Thoracic aorta (tissue), 2 donors: ENCODE measurements at regions not wholly inside any gene's neighbourhood (a gene's known extent, or its start where the extent isn't known, plus 50 kb on each side); places are given as distances from the start of the nearest gene placed in this dataset.

Experiments
- ATAC-seq: fragments of 150-250 bp; one replicate; pipeline ENCODE4 v1.8.0; 2017; ENCODE audit warnings: low read depth; ENCODE audit not compliant: insufficient number of reproducible peaks, low FRiP score
- DNase-seq: peaks from one replicate; pipeline ENCODE4 v3.0.0-alpha.2; 2020; ENCODE audit warnings: low spot score
- H3K27ac ChIP-seq, 2 donors: fragments of 200-600 bp; sonication (generic); 1 replicate in 1 of 2; 2 replicates in 1 of 2; pipeline ENCODE4 v1.5.1; 2016; ENCODE audit warnings: mild to moderate bottlenecking in 2 of 2, moderate library complexity in 2 of 2
- H3K27me3 ChIP-seq: fragments of 200-600 bp; sonication (generic); replicated peaks from 2 replicates; pipeline ENCODE4 v1.6.0; 2016; ENCODE audit warnings: mild to moderate bottlenecking; ENCODE audit not compliant: insufficient read depth
- H3K36me3 ChIP-seq: fragments of 200-600 bp; sonication (generic); one replicate; pipeline ENCODE4 v1.5.1; 2016
- H3K4me1 ChIP-seq, 2 donors: fragments of 200-600 bp; sonication (generic); 1 replicate in 1 of 2; 2 replicates in 1 of 2; pipeline versions ENCODE4 v1.5.1 to v1.6.0; 2016; ENCODE audit warnings: low read depth in 2 of 2, mild to moderate bottlenecking in 1 of 2; ENCODE audit not compliant: control insufficient read depth in 1 of 2
- H3K4me3 ChIP-seq: fragments of 200-600 bp; sonication (generic); 2 replicates; pipeline ENCODE4 v1.5.1; 2016; ENCODE audit warnings: mild to moderate bottlenecking
- H3K9me3 ChIP-seq: fragments of 200-600 bp; sonication (generic); 2 replicates; pipeline ENCODE4 v1.5.1; 2016
- TF ChIP-seq, protein P1 (sequence below): fragments of 200-600 bp; sonication (generic); IDR thresholded peaks from one replicate; pipeline ENCODE4 v1.5.1; 2019; ENCODE audit warnings: antibody characterized with exemption

DNA sequence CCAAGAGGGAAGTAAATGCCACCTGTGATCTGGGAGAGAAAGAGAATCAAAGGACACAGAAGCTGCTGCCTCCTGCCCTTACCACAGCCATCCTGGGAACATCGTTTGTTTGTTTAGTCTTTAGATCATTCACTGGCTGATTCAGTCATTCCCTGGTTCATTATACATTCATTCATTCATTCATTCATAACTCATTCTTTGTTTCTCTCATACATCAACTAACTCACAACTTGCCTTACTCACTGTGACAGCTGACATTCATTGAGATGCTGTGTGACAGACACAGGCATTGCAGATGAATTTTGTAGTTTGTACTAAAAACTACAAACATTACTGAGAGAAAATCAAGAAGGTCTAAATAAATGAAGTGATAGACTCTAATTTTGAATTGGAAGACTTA is 291.0 kb upstream of the TNRC6C start:
- no peaks in the 10 kb centered on the region for H3K36me3 ChIP-seq
- H3K27me3 ChIP-seq, result no peaks in the 10 kb centered on the region
- no peaks in the 10 kb centered on the region for H3K4me1 ChIP-seq
- TF ChIP-seq, protein P1, sequence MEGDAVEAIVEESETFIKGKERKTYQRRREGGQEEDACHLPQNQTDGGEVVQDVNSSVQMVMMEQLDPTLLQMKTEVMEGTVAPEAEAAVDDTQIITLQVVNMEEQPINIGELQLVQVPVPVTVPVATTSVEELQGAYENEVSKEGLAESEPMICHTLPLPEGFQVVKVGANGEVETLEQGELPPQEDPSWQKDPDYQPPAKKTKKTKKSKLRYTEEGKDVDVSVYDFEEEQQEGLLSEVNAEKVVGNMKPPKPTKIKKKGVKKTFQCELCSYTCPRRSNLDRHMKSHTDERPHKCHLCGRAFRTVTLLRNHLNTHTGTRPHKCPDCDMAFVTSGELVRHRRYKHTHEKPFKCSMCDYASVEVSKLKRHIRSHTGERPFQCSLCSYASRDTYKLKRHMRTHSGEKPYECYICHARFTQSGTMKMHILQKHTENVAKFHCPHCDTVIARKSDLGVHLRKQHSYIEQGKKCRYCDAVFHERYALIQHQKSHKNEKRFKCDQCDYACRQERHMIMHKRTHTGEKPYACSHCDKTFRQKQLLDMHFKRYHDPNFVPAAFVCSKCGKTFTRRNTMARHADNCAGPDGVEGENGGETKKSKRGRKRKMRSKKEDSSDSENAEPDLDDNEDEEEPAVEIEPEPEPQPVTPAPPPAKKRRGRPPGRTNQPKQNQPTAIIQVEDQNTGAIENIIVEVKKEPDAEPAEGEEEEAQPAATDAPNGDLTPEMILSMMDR, result no peak
- ATAC-seq (no peak), DNase-seq (no peak)
- H3K9me3 ChIP-seq, result peaks cover 10% of the 10 kb centered on the region
- H3K27ac ChIP-seq, result no peak overlapping the region
- no peak overlapping the region for H3K4me3 ChIP-seq

DNA sequence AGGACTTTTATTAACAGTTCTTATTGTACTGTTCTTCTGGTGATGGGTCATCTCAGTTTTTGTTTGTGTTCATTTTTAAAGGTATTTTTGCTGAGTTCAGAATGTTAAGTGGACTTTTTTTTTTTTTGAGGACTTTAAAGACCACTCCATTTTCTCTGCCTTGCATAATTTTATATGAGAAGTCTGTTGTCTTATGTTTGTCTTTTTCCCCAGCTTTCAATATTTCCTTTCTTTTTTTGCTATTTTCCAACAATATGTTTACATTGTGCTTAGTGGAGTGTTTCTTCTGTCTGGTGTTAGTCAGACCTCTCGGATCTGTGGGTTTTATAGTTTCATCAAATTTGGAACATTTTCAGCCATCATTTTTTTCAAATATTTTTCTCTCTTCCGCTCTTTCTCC is 290.0 kb upstream of the TNRC6C start:
- Histone ChIP-seq H3K27ac (no peak overlapping the region), H3K27me3 (no peaks in the 10 kb centered on the region), H3K4me3 (no peak overlapping the region), H3K4me1 (no peaks in the 10 kb centered on the region), H3K36me3 (no peaks in the 10 kb centered on the region), H3K9me3 (peaks cover 10% of the 10 kb centered on the region)
- DNase-seq (no peak), ATAC-seq (no peak)
- TF ChIP-seq, protein P1, result no peak

DNA sequence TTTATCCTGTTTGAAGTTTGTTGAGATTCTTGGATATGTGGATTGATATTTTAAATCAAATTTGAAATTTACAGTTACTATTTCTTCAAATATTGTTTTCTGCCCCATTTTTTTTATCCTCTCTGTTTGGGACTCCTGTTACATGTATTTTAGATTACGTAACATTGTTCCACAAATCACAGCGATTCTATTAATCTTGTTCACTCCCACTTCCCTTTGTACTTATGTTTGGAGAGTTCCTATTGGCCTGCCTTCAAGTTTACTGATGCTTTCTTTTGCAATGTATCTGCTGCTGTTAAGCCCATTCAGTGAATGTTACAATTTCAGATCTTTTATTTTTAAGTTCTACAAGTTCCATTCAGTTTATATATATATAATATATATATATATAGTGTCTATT is 288.3 kb upstream of the TNRC6C start:
- Histone ChIP-seq H3K27ac (no peak overlapping the region), H3K27me3 (no peaks in the 10 kb centered on the region), H3K9me3 (peaks cover 10% of the 10 kb centered on the region), H3K4me1 (no peaks in the 10 kb centered on the region), H3K36me3 (no peaks in the 10 kb centered on the region), H3K4me3 (no peak overlapping the region)
- TF ChIP-seq, protein P1, result no peak
- ATAC-seq (no peak), DNase-seq (no peak)

DNA sequence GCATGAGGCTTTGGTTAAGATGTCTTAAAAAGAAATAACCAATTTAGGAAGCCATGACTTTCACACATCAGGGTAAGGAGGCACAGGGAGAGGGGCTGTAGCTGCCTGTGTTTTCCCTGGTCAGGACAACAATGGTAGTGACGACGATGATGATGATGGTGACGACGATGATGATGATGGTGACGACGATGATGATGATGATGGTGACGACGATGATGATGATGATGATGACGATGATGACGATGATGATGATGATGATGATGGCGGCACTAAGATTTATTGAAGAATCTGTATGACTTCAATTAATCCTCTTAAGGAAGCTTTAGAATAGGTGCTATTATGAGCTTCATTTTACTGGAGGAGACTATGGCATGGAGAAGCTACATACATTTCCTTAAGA is 284.1 kb upstream of the TNRC6C start:
- no peak for DNase-seq
- no peaks in the 10 kb centered on the region for H3K27me3 ChIP-seq
- H3K27ac ChIP-seq, result no peak overlapping the region
- no peaks in the 10 kb centered on the region for H3K36me3 ChIP-seq
- no peak for ATAC-seq
- H3K4me3 ChIP-seq, result no peak overlapping the region
- H3K4me1 ChIP-seq, result no peaks in the 10 kb centered on the region
- H3K9me3 ChIP-seq, result no peaks in the 10 kb centered on the region
- TF ChIP-seq, protein P1, result no peak

DNA sequence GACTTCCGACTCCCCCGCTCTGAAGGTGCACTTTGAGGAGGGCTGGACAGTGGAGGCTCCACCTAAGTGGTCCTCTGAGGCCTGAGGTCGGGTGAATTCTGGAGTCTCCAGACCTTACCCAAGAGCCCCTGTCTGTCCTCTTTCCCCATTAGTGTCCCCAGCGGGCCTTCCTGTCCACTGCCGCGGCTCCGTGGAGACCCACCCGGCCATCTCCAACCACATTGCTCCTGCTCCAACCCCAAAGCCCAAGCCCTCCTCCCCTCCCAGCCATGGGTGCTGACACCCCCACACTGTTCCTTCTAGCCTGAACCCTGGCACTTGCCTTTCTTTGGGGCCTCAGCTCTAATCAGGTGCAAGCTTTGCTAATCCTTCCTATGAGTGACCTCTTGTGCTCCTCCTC is 283.1 kb upstream of the TNRC6C start:
- ATAC-seq (no peak), DNase-seq (no peak)
- Histone ChIP-seq H3K27ac (no peak overlapping the region), H3K4me1 (no peaks in the 10 kb centered on the region), H3K4me3 (no peak overlapping the region), H3K9me3 (no peaks in the 10 kb centered on the region), H3K27me3 (no peaks in the 10 kb centered on the region), H3K36me3 (no peaks in the 10 kb centered on the region)
- TF ChIP-seq, protein P1, result no peak
